IMR-90 (cell line): ENCODE measurements at regions not wholly inside any gene's neighbourhood (a gene's known extent, or its start where the extent isn't known, plus 50 kb on each side); places are given as distances from the start of the nearest gene placed in this dataset.

Experiments
- ATAC-seq: fragments of 200-7000 bp; cut with Tn5 transposase; 2 replicates; pipeline ENCODE4 v1.9.1; 2020; ENCODE audit warnings: low read depth, mild to moderate bottlenecking, moderate library complexity
- BruUV-seq: library from RNA; stranded (reverse); fragments of 400-500 nt; replicated peaks from 2 replicates; lab custom pipeline; 2021; lab: Mats Ljungman, UMichigan
- CTCF ChIA-PET: fragments of 300-600 bp; formaldehyde crosslinking; extraction: SDS; loops from one replicate; lab custom pipeline; 2021; ENCODE audit warnings: antibody characterized with exemption; lab: Yijun Ruan, JAX
- POLR2A ChIA-PET: fragments of 300-600 bp; sonication (Branson Sonifier 250); formaldehyde crosslinking; loops from one replicate; lab custom pipeline; 2022; ENCODE audit warnings: antibody characterized with exemption; ENCODE audit not compliant: unreplicated experiment; lab: Charles Lee
- DNase-seq: peaks from one replicate; pipeline ENCODE4 v3.0.0; 2013
- H2AFZ ChIP-seq: replicated peaks from 2 replicates; pipeline ENCODE3; 2013; ENCODE audit warnings: low read length, mild to moderate bottlenecking; ENCODE audit not compliant: poor library complexity
- H2AK5ac ChIP-seq: 2 replicates; pipeline ENCODE4 v1.6.1; 2013; ENCODE audit warnings: low read depth, low read length, inconsistent platforms
- H2AK9ac ChIP-seq: replicated peaks from 2 replicates; pipeline ENCODE3; 2013; ENCODE audit warnings: mild to moderate bottlenecking, low read depth, low read length, moderate library complexity; ENCODE audit not compliant: poor library complexity
- H2BK120ac ChIP-seq: 2 replicates; pipeline ENCODE4 v1.6.1; 2013; ENCODE audit warnings: low read depth, low read length, inconsistent platforms
- H2BK15ac ChIP-seq: 3 replicates; pipeline ENCODE4 v1.6.1; 2013; ENCODE audit warnings: low read depth, low read length, inconsistent platforms
- H2BK20ac ChIP-seq: 2 replicates; pipeline ENCODE4 v1.6.1; 2013; ENCODE audit warnings: low read depth, mild to moderate bottlenecking, inconsistent platforms, low read length, moderate library complexity
- H2BK5ac ChIP-seq: 2 replicates; pipeline ENCODE4 v1.6.1; 2013; ENCODE audit warnings: mild to moderate bottlenecking, low read depth, low read length, inconsistent platforms; ENCODE audit not compliant: poor library complexity, severe bottlenecking
- H3K14ac ChIP-seq: replicated peaks from 2 replicates; pipeline ENCODE4 v1.6.1; 2013; ENCODE audit warnings: low read depth, low read length, inconsistent platforms
- H3K18ac ChIP-seq: 2 replicates; pipeline ENCODE4 v1.6.1; 2013; ENCODE audit warnings: low read depth, low read length, control low read depth
- H3K23ac ChIP-seq: 2 replicates; pipeline ENCODE4 v1.6.1; 2013; ENCODE audit warnings: low read depth, low read length, inconsistent platforms
- H3K27ac ChIP-seq: 2 replicates; pipeline ENCODE4 v1.5.1; 2013; ENCODE audit warnings: mild to moderate bottlenecking, control low read depth, low read length; ENCODE audit not compliant: insufficient read depth
- H3K27me3 ChIP-seq: 2 replicates; pipeline ENCODE4 v1.6.1; 2013; ENCODE audit warnings: low read length; ENCODE audit not compliant: control insufficient read depth, insufficient read depth
- H3K36me3 ChIP-seq: 2 replicates; pipeline ENCODE4 v1.6.1; 2013; ENCODE audit warnings: low read length, mixed read lengths; ENCODE audit not compliant: control insufficient read depth, insufficient read depth
- H3K4ac ChIP-seq: 2 replicates; pipeline ENCODE4 v1.6.1; 2013; ENCODE audit warnings: low read depth, low read length, inconsistent platforms
- H3K4me1 ChIP-seq: 2 replicates; pipeline ENCODE4 v1.6.1; 2013; ENCODE audit warnings: low read length, mixed read lengths; ENCODE audit not compliant: control insufficient read depth, insufficient read depth
- H3K4me2 ChIP-seq: 2 replicates; pipeline ENCODE4 v1.6.1; 2013; ENCODE audit warnings: low read depth, mild to moderate bottlenecking, control low read depth, low read length, moderate library complexity
- H3K4me3 ChIP-seq: 2 replicates; pipeline ENCODE4 v1.5.1; 2013; ENCODE audit warnings: low read depth, mild to moderate bottlenecking, control low read depth, low read length, moderate library complexity; ENCODE audit not compliant: insufficient read depth
- H3K56ac ChIP-seq: 2 replicates; pipeline ENCODE4 v1.6.1; 2013; ENCODE audit warnings: low read length, inconsistent platforms; ENCODE audit not compliant: insufficient read depth; ENCODE audit errors: extremely low read depth
- H3K79me1 ChIP-seq, 2 experiments: 2 replicates each; pipeline ENCODE4 v1.6.1; 2013; ENCODE audit warnings: low read length in 2 of 2, inconsistent platforms in 1 of 2, low read depth in 1 of 2
- H3K9ac ChIP-seq: 2 replicates; pipeline ENCODE4 v1.6.1; 2013; ENCODE audit warnings: low read depth, low read length, control low read depth
- H3K9me1 ChIP-seq: 2 replicates; pipeline ENCODE4 v1.6.1; 2013; ENCODE audit warnings: low read length, inconsistent platforms; ENCODE audit not compliant: insufficient read depth
- H3K9me3 ChIP-seq: 2 replicates; pipeline ENCODE4 v1.6.1; 2013; ENCODE audit warnings: low read length; ENCODE audit not compliant: control insufficient read depth, insufficient read depth
- H4K20me1 ChIP-seq: 2 replicates; pipeline ENCODE4 v1.6.1; 2013; ENCODE audit warnings: low read length, inconsistent platforms; ENCODE audit not compliant: insufficient read depth
- H4K5ac ChIP-seq: 2 replicates; pipeline ENCODE4 v1.6.1; 2013; ENCODE audit warnings: mild to moderate bottlenecking, low read depth, low read length, control low read depth
- H4K8ac ChIP-seq, 2 experiments: 2 replicates each; pipeline ENCODE4 v1.6.1; 2013; ENCODE audit warnings: low read depth in 2 of 2, low read length in 2 of 2, control low read depth in 1 of 2, inconsistent platforms in 1 of 2
- H4K91ac ChIP-seq: 2 replicates; pipeline ENCODE4 v1.6.1; 2013; ENCODE audit warnings: low read depth, low read length, inconsistent platforms; ENCODE audit not compliant: insufficient read depth
- BHLHE40 ChIP-seq: fragments of 150-350 bp; IDR thresholded peaks from 2 replicates; pipeline ENCODE4 v1.6.1; 2016; ENCODE audit warnings: mild to moderate bottlenecking, low read depth, low read length
- CEBPB ChIP-seq: IDR thresholded peaks from 2 replicates; pipeline ENCODE4 v1.6.1; 2012; ENCODE audit warnings: low read depth, low read length, improper control_type of control experiment
- CHD1 ChIP-seq: IDR thresholded peaks from 2 replicates; pipeline ENCODE4 v1.6.1; 2012; ENCODE audit warnings: low read depth, low read length, improper control_type of control experiment
- ELK1 ChIP-seq: fragments of 150-350 bp; IDR thresholded peaks from 2 replicates; pipeline ENCODE4 v1.6.1; 2016; ENCODE audit warnings: low read depth, mild to moderate bottlenecking, low read length, moderate library complexity, borderline replicate concordance
- FOS ChIP-seq: fragments of 150-350 bp; IDR thresholded peaks from 2 replicates; pipeline ENCODE4 v1.6.1; 2016; ENCODE audit warnings: low read depth, low read length
- MAZ ChIP-seq: IDR thresholded peaks from 2 replicates; pipeline ENCODE4 v1.6.1; 2012; ENCODE audit warnings: low read depth, mild to moderate bottlenecking, low read length, improper control_type of control experiment, moderate library complexity, borderline replicate concordance
- MXI1 ChIP-seq: IDR thresholded peaks from 2 replicates; pipeline ENCODE4 v1.6.1; 2012; ENCODE audit warnings: low read depth, mild to moderate bottlenecking, low read length, moderate library complexity, borderline replicate concordance
- POLR2A ChIP-seq: IDR thresholded peaks from 2 replicates; pipeline ENCODE4 v1.6.1; 2012; ENCODE audit warnings: mild to moderate bottlenecking, low read depth, low read length
- RAD21 ChIP-seq: IDR thresholded peaks from 2 replicates; pipeline ENCODE4 v1.6.1; 2012; ENCODE audit warnings: low read length, improper control_type of control experiment
- RCOR1 ChIP-seq: IDR thresholded peaks from 2 replicates; pipeline ENCODE4 v1.6.1; 2012; ENCODE audit warnings: mild to moderate bottlenecking, low read length, improper control_type of control experiment; ENCODE audit not compliant: insufficient replicate concordance
- RFX5 ChIP-seq: IDR thresholded peaks from 2 replicates; pipeline ENCODE4 v1.8.0; 2012; ENCODE audit warnings: low read depth, mild to moderate bottlenecking, low read length, moderate library complexity
- SMC3 ChIP-seq: fragments of 150-350 bp; IDR thresholded peaks from 2 replicates; pipeline ENCODE4 v1.6.1; 2016; ENCODE audit warnings: low read depth, mild to moderate bottlenecking, antibody characterized with exemption, low read length, moderate library complexity
- WGBS, 2 experiments: methylation state at CpG; one replicate each; pipeline versions ENCODE4 v1.1.5 to v1.1.7; 2013; ENCODE audit warnings: missing lambda C conversion rate in 2 of 2; ENCODE audit not compliant: insufficient read length in 1 of 2; ENCODE audit errors: extremely low coverage in 2 of 2; 5-methylcytosine and 5-hydroxymethylcytosine counted together
- dilution Hi-C: fragments of 300-500 bp; cut with HindIII; formaldehyde crosslinking; loops from one replicate; pipeline ENCODE4 v1.14.3; 2018; ENCODE audit warnings: low sequenced_read_pairs; ENCODE audit not compliant: unreplicated experiment
- in situ Hi-C: fragments of 300-500 bp; cut with MboI; formaldehyde crosslinking; loops from 3 replicates; pipeline ENCODE4 v1.14.3; 2019; ENCODE audit warnings: low sequenced_read_pairs, inconsistent platforms, mixed read lengths
- intact Hi-C: fragments of 100-400 bp; cut with micrococcal nuclease; formaldehyde crosslinking; loops from 2 replicates; pipeline ENCODE4 v1.10.0; 2022

GRCh38 chr3:55364421-55364820 is 122.7 kb downstream of the WNT5A start:
- Histone ChIP-seq H4K91ac (no peak overlapping the region), H2BK5ac (no peak overlapping the region), H2BK15ac (no peak overlapping the region), H3K27ac (no peak overlapping the region), H3K9me1 (no peaks in the 10 kb centered on the region), H3K4me2 (no peak overlapping the region), H2AFZ (no peak overlapping the region), H3K9me3 (no peaks in the 10 kb centered on the region), H4K20me1 (no peaks in the 10 kb centered on the region), H2AK5ac (no peak overlapping the region), H4K8ac (no peak overlapping the region), H2BK20ac (no peak overlapping the region), H3K79me1 (no peaks in the 10 kb centered on the region), H3K18ac (no peak overlapping the region), H3K9ac (no peak overlapping the region), H3K23ac (no peak overlapping the region), H4K5ac (no peak overlapping the region), H3K36me3 (no peaks in the 10 kb centered on the region), H3K56ac (no peak overlapping the region), H2BK120ac (no peak overlapping the region), H3K4me1 (peaks cover 7% of the 10 kb centered on the region), H3K14ac (no peak overlapping the region), H3K4me3 (no peak overlapping the region), H3K27me3 (no peaks in the 10 kb centered on the region), H2AK9ac (no peak overlapping the region), H3K4ac (no peak overlapping the region)
- dilution Hi-C loops: no loop called here
- TF ChIP-seq CEBPB: no peak
- no peak for TF ChIP-seq SMC3
- TF ChIP-seq ELK1: no peak
- no peak for TF ChIP-seq BHLHE40
- no peak for TF ChIP-seq RAD21
- no peak for TF ChIP-seq MXI1
- TF ChIP-seq RFX5: no peak
- no peak for TF ChIP-seq MAZ
- no peak for TF ChIP-seq CHD1
- no peak for TF ChIP-seq POLR2A
- TF ChIP-seq RCOR1: no peak
- no peak for TF ChIP-seq FOS
- no peak for ATAC-seq
- intact Hi-C loops: no loop called here
- no TSS peak for BruUV-seq
- in situ Hi-C loops: no loop called here
- ChIA-PET POLR2A (no interaction called here), CTCF (no interaction called here)
- no peak for DNase-seq
- WGBS, 2 experiments: no CpG with 5 or more reads among the region's 4 CpGs
